ENCODE measurements at regions not wholly inside any gene's neighbourhood (a gene's known extent, or its start where the extent isn't known, plus 50 kb on each side); places are given as distances from the start of the nearest gene placed in this dataset.
A peak's percentile ranks its signal among the peaks of the same experiment; 100 is the strongest.

- TF ChIP-seq CTCF (IDR thresholded peaks at IDR 0.05) (no peak), POLR2A (IDR thresholded peaks at IDR 0.05) (peak in 1 of 2 donors; percentile 44)
Measured at GRCh38 chr6:121848523-121849255, 413.2 kb downstream of the GJA1 start.

Data from thyroid gland (tissue), 4 donors.